ENCODE measurements at regions not wholly inside any gene's neighbourhood (a gene's known extent, or its start where the extent isn't known, plus 50 kb on each side); places are given as distances from the start of the nearest gene placed in this dataset.

- H3K27ac ChIP-seq (ENCODE audit: low read length) = no peak overlapping the region
- H3K4me1 ChIP-seq (ENCODE audit: control insufficient read depth, insufficient read depth, low read length) = no peaks in the 10 kb centered on the region
- peaks cover 0 to 12% of the 10 kb centered on the region in 2 donors for H3K9me3 ChIP-seq (ENCODE audit: control insufficient read depth in 2 of 2, low read length in 2 of 2)
- H3K36me3 ChIP-seq (ENCODE audit: control insufficient read depth in 2 of 2, insufficient read depth in 2 of 2, low read length in 2 of 2) = no peaks in the 10 kb centered on the region
- no peak overlapping the region for H3K9ac ChIP-seq (ENCODE audit: low read length in 2 of 2)
- peaks cover 0 to 5% of the 10 kb centered on the region in 2 donors for H3K27me3 ChIP-seq (ENCODE audit: control insufficient read depth in 1 of 2, insufficient read depth in 2 of 2, low read length in 2 of 2)
- no peak overlapping the region for H3K4me3 ChIP-seq (ENCODE audit: low read length in 2 of 2)
Observed at GRCh38 chr20:56815796-56816195, 186.7 kb downstream of the TFAP2C start.

GRCh38 chr20:56816349-56816748 lies 187.2 kb downstream of the TFAP2C start:
- H3K9me3 ChIP-seq (ENCODE audit: control insufficient read depth in 2 of 2, low read length in 2 of 2) = peaks cover 0 to 12% of the 10 kb centered on the region in 2 donors
- H3K4me3 ChIP-seq (ENCODE audit: low read length in 2 of 2) = no peak overlapping the region
- peaks cover 0 to 10% of the 10 kb centered on the region in 2 donors for H3K27me3 ChIP-seq (ENCODE audit: control insufficient read depth in 1 of 2, insufficient read depth in 2 of 2, low read length in 2 of 2)
- H3K9ac ChIP-seq (ENCODE audit: low read length in 2 of 2) = no peak overlapping the region
- no peaks in the 10 kb centered on the region for H3K4me1 ChIP-seq (ENCODE audit: control insufficient read depth, insufficient read depth, low read length)
- no peak overlapping the region for H3K27ac ChIP-seq (ENCODE audit: low read length)
- H3K36me3 ChIP-seq (ENCODE audit: control insufficient read depth in 2 of 2, insufficient read depth in 2 of 2, low read length in 2 of 2) = no peaks in the 10 kb centered on the region

- H3K27ac ChIP-seq (ENCODE audit: low read length) = no peak overlapping the region
Observed at GRCh38 chr20:56817780-56818675, 188.9 kb downstream of the TFAP2C start.

GRCh38 chr20:56820984-56821383 lies 191.9 kb downstream of the TFAP2C start:
- Histone ChIP-seq H3K9ac (ENCODE audit: low read length in 2 of 2) (no peak overlapping the region), H3K27ac (ENCODE audit: low read length) (no peak overlapping the region), H3K4me3 (ENCODE audit: low read length in 2 of 2) (no peak overlapping the region), H3K36me3 (ENCODE audit: control insufficient read depth in 2 of 2, insufficient read depth in 2 of 2, low read length in 2 of 2) (no peaks in the 10 kb centered on the region), H3K27me3 (ENCODE audit: control insufficient read depth in 1 of 2, insufficient read depth in 2 of 2, low read length in 2 of 2) (peaks cover 3 to 14% of the 10 kb centered on the region in 2 donors), H3K4me1 (ENCODE audit: control insufficient read depth, insufficient read depth, low read length) (no peaks in the 10 kb centered on the region), H3K9me3 (ENCODE audit: control insufficient read depth in 2 of 2, low read length in 2 of 2) (peaks cover 0 to 6% of the 10 kb centered on the region in 2 donors)

More at GRCh38 chr20:56817780-56818675, 188.9 kb downstream of the TFAP2C start:
- Histone ChIP-seq H3K36me3 (ENCODE audit: control insufficient read depth in 2 of 2, insufficient read depth in 2 of 2, low read length in 2 of 2) (no peaks in the 10 kb centered on the region), H3K4me1 (ENCODE audit: control insufficient read depth, insufficient read depth, low read length) (no peaks in the 10 kb centered on the region), H3K9ac (ENCODE audit: low read length in 2 of 2) (no peak overlapping the region), H3K4me3 (ENCODE audit: low read length in 2 of 2) (no peak overlapping the region), H3K9me3 (ENCODE audit: control insufficient read depth in 2 of 2, low read length in 2 of 2) (peaks cover 0 to 9% of the 10 kb centered on the region in 2 donors), H3K27me3 (ENCODE audit: control insufficient read depth in 1 of 2, insufficient read depth in 2 of 2, low read length in 2 of 2) (peaks cover 3 to 12% of the 10 kb centered on the region in 2 donors)

- H3K27ac ChIP-seq (ENCODE audit: low read length) = no peak overlapping the region
- no peak overlapping the region for H3K9ac ChIP-seq (ENCODE audit: low read length in 2 of 2)
- peaks cover 4% of the 10 kb centered on the region for H3K4me1 ChIP-seq (ENCODE audit: control insufficient read depth, insufficient read depth, low read length)
- H3K9me3 ChIP-seq (ENCODE audit: control insufficient read depth in 2 of 2, low read length in 2 of 2) = no peaks in the 10 kb centered on the region
- no peak overlapping the region for H3K4me3 ChIP-seq (ENCODE audit: low read length in 2 of 2)
- no peaks in the 10 kb centered on the region for H3K36me3 ChIP-seq (ENCODE audit: control insufficient read depth in 2 of 2, insufficient read depth in 2 of 2, low read length in 2 of 2)
- peaks cover 7 to 16% of the 10 kb centered on the region in 2 donors for H3K27me3 ChIP-seq (ENCODE audit: control insufficient read depth in 1 of 2, insufficient read depth in 2 of 2, low read length in 2 of 2)
Observed at GRCh38 chr20:56826306-56826704, 197.2 kb downstream of the TFAP2C start.

- peaks cover 7 to 13% of the 10 kb centered on the region in 2 donors for H3K27me3 ChIP-seq (ENCODE audit: control insufficient read depth in 1 of 2, insufficient read depth in 2 of 2, low read length in 2 of 2)
- peak overlapping the region in 1 of 2 donors; percentile 49 for H3K4me3 ChIP-seq (ENCODE audit: low read length in 2 of 2)
- H3K4me1 ChIP-seq (ENCODE audit: control insufficient read depth, insufficient read depth, low read length) = peaks cover 4% of the 10 kb centered on the region
- H3K27ac ChIP-seq (ENCODE audit: low read length) = no peak overlapping the region
- no peaks in the 10 kb centered on the region for H3K9me3 ChIP-seq (ENCODE audit: control insufficient read depth in 2 of 2, low read length in 2 of 2)
- H3K9ac ChIP-seq (ENCODE audit: low read length in 2 of 2) = no peak overlapping the region
- H3K36me3 ChIP-seq (ENCODE audit: control insufficient read depth in 2 of 2, insufficient read depth in 2 of 2, low read length in 2 of 2) = no peaks in the 10 kb centered on the region
Observed at GRCh38 chr20:56826705-56827665, 197.9 kb downstream of the TFAP2C start.

- Histone ChIP-seq H3K4me1 (ENCODE audit: control insufficient read depth, insufficient read depth, low read length) (peaks cover 4% of the 10 kb centered on the region), H3K9ac (ENCODE audit: low read length in 2 of 2) (no peak overlapping the region), H3K36me3 (ENCODE audit: control insufficient read depth in 2 of 2, insufficient read depth in 2 of 2, low read length in 2 of 2) (no peaks in the 10 kb centered on the region), H3K9me3 (ENCODE audit: control insufficient read depth in 2 of 2, low read length in 2 of 2) (no peaks in the 10 kb centered on the region), H3K27ac (ENCODE audit: low read length) (no peak overlapping the region), H3K27me3 (ENCODE audit: control insufficient read depth in 1 of 2, insufficient read depth in 2 of 2, low read length in 2 of 2) (peaks cover 4 to 13% of the 10 kb centered on the region in 2 donors), H3K4me3 (ENCODE audit: low read length in 2 of 2) (peak overlapping the region in 1 of 2 donors; percentile 49)
Observed at GRCh38 chr20:56827763-56828162, 198.7 kb downstream of the TFAP2C start.

GRCh38 chr20:56828402-56828801 lies 199.3 kb downstream of the TFAP2C start:
- Histone ChIP-seq H3K9ac (ENCODE audit: low read length in 2 of 2) (no peak overlapping the region), H3K27ac (ENCODE audit: low read length) (no peak overlapping the region), H3K27me3 (ENCODE audit: control insufficient read depth in 1 of 2, insufficient read depth in 2 of 2, low read length in 2 of 2) (peaks cover 4 to 13% of the 10 kb centered on the region in 2 donors), H3K36me3 (ENCODE audit: control insufficient read depth in 2 of 2, insufficient read depth in 2 of 2, low read length in 2 of 2) (no peaks in the 10 kb centered on the region), H3K4me3 (ENCODE audit: low read length in 2 of 2) (no peak overlapping the region), H3K4me1 (ENCODE audit: control insufficient read depth, insufficient read depth, low read length) (peaks cover 4% of the 10 kb centered on the region), H3K9me3 (ENCODE audit: control insufficient read depth in 2 of 2, low read length in 2 of 2) (no peaks in the 10 kb centered on the region)

- Histone ChIP-seq H3K27me3 (ENCODE audit: control insufficient read depth in 1 of 2, insufficient read depth in 2 of 2, low read length in 2 of 2) (peaks cover 4 to 16% of the 10 kb centered on the region in 2 donors), H3K27ac (ENCODE audit: low read length) (no peak overlapping the region), H3K36me3 (ENCODE audit: control insufficient read depth in 2 of 2, insufficient read depth in 2 of 2, low read length in 2 of 2) (no peaks in the 10 kb centered on the region), H3K4me3 (ENCODE audit: low read length in 2 of 2) (no peak overlapping the region), H3K9me3 (ENCODE audit: control insufficient read depth in 2 of 2, low read length in 2 of 2) (no peaks in the 10 kb centered on the region), H3K4me1 (ENCODE audit: control insufficient read depth, insufficient read depth, low read length) (peaks cover 4% of the 10 kb centered on the region), H3K9ac (ENCODE audit: low read length in 2 of 2) (no peak overlapping the region)
Observed at GRCh38 chr20:56829788-56830385, 200.8 kb downstream of the TFAP2C start.

- H3K27me3 ChIP-seq (ENCODE audit: control insufficient read depth in 1 of 2, insufficient read depth in 2 of 2, low read length in 2 of 2) = peaks cover 4 to 14% of the 10 kb centered on the region in 2 donors
- no peaks in the 10 kb centered on the region for H3K9me3 ChIP-seq (ENCODE audit: control insufficient read depth in 2 of 2, low read length in 2 of 2)
- peaks cover 4% of the 10 kb centered on the region for H3K4me1 ChIP-seq (ENCODE audit: control insufficient read depth, insufficient read depth, low read length)
- H3K4me3 ChIP-seq (ENCODE audit: low read length in 2 of 2) = no peak overlapping the region
- H3K9ac ChIP-seq (ENCODE audit: low read length in 2 of 2) = no peak overlapping the region
- H3K27ac ChIP-seq (ENCODE audit: low read length) = no peak overlapping the region
- H3K36me3 ChIP-seq (ENCODE audit: control insufficient read depth in 2 of 2, insufficient read depth in 2 of 2, low read length in 2 of 2) = no peaks in the 10 kb centered on the region
Observed at GRCh38 chr20:56831795-56832194, 202.7 kb downstream of the TFAP2C start.
